Body of pancreas (tissue), 4 donors: ENCODE measurements at regions not wholly inside any gene's neighbourhood (a gene's known extent, or its start where the extent isn't known, plus 50 kb on each side); places are given as distances from the start of the nearest gene placed in this dataset.

ENCODE experiments used
- ATAC-seq: fragments of 150-250 bp; one replicate; pipeline ENCODE4 v1.9.1; 2016
- DNase-seq, 4 donors: peaks; one replicate each; pipeline ENCODE4 v3.0.0-alpha.2; 2019
- H3K27ac ChIP-seq, 4 donors: fragments of 200-600 bp; sonication (generic); 1 replicate in 3 of 4; 2 replicates in 1 of 4; pipeline versions ENCODE4 v1.5.1 to v1.6.1; 2016 to 2019; ENCODE audit warnings: mild to moderate bottlenecking in 1 of 4, mixed read lengths in 1 of 4, moderate library complexity in 1 of 4
- H3K27me3 ChIP-seq, 2 donors: fragments of 200-600 bp; sonication (generic); one replicate each; pipeline ENCODE4 v1.6.0; 2016; ENCODE audit warnings: mild to moderate bottlenecking in 1 of 2
- H3K36me3 ChIP-seq, 2 donors: fragments of 200-600 bp; sonication (generic); replicated peaks in 1 of 2; 2 replicates each; pipeline ENCODE4 v1.5.1; 2016; ENCODE audit warnings: low read depth in 2 of 2; ENCODE audit not compliant: insufficient read depth in 1 of 2
- H3K4me1 ChIP-seq: fragments of 200-600 bp; sonication (generic); one replicate; pipeline ENCODE4 v1.6.0; 2016
- H3K4me3 ChIP-seq, 2 donors: fragments of 200-600 bp; sonication (generic); 1 replicate in 1 of 2; 2 replicates in 1 of 2; pipeline ENCODE4 v1.5.1; 2016 to 2019
- H3K9me3 ChIP-seq, 3 donors: fragments of 200-600 bp; sonication (generic); 1 replicate in 2 of 3; 2 replicates in 1 of 3; pipeline ENCODE4 v1.5.1; 2016
- POLR2A ChIP-seq, 3 donors: fragments of 450-650 bp; IDR thresholded peaks; one replicate each; pipeline ENCODE4 v1.6.1; 2016; ENCODE audit warnings: antibody characterized with exemption in 3 of 3, mild to moderate bottlenecking in 2 of 3
- WGBS, 2 donors: methylation state at CpG; one replicate each; pipeline ENCODE4 v1.1.5; 2017; 5-methylcytosine and 5-hydroxymethylcytosine counted together
- intact Hi-C: fragments of 100-400 bp; cut with DNase I; formaldehyde crosslinking; loops from one replicate; pipeline ENCODE4 v1.15.1; 2023
- TF ChIP-seq, protein P1 (sequence below), 7 experiments: fragments of 450-650 bp in 4 of 7; fragments of 200-600 bp in 3 of 7; sonication (generic) in 3 of 7; IDR thresholded peaks; one replicate each; pipeline ENCODE4 v1.5.1; 2016 to 2019; ENCODE audit warnings: antibody characterized with exemption in 7 of 7

DNA sequence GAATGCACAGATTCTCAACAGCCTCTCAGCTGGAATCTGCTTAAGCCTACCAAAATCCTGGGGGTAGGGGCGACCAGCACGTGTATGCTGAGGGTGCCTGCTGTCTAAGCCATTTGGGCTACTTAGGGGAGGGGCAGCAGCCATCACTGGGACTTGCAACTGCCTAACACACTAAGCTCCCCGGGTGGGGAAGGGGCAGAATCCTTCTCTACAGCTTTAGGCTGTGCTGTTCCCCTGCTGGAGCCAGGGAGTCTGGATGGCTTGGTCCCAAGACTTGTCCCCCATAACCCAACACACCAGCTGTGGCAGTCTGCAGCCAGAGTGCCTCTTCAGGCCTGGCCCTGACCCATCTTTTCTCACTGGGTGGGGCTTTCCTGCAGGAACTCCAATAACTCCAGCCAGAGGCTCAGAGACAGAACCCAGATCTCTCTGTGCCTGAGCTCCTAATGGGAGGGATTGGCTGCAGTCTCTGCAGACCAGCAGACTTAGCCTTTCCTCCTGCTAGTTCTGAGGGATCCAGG is 305.4 kb upstream of the RND3 start:
- no peak overlapping the region for H3K27ac ChIP-seq
- TF ChIP-seq, protein P1, sequence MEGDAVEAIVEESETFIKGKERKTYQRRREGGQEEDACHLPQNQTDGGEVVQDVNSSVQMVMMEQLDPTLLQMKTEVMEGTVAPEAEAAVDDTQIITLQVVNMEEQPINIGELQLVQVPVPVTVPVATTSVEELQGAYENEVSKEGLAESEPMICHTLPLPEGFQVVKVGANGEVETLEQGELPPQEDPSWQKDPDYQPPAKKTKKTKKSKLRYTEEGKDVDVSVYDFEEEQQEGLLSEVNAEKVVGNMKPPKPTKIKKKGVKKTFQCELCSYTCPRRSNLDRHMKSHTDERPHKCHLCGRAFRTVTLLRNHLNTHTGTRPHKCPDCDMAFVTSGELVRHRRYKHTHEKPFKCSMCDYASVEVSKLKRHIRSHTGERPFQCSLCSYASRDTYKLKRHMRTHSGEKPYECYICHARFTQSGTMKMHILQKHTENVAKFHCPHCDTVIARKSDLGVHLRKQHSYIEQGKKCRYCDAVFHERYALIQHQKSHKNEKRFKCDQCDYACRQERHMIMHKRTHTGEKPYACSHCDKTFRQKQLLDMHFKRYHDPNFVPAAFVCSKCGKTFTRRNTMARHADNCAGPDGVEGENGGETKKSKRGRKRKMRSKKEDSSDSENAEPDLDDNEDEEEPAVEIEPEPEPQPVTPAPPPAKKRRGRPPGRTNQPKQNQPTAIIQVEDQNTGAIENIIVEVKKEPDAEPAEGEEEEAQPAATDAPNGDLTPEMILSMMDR (IDR thresholded peaks at IDR 0.05) = no peak
- TF ChIP-seq POLR2A (IDR thresholded peaks at IDR 0.05) = no peak
- ATAC-seq = no peak
- WGBS, 2 donors = 67% methylated on average over 3 of the region's 3 CpGs; no CpG with 5 or more reads in 1 of the 2 donors
- no peak for DNase-seq
- no peaks in the 10 kb centered on the region for H3K36me3 ChIP-seq
- H3K4me3 ChIP-seq = no peak overlapping the region
- no peaks in the 10 kb centered on the region for H3K4me1 ChIP-seq
- H3K27me3 ChIP-seq = no peaks in the 10 kb centered on the region
- intact Hi-C loops = no loop called here
- H3K9me3 ChIP-seq = peaks cover 0 to 6% (median 0%) of the 10 kb centered on the region in 3 donors

DNA sequence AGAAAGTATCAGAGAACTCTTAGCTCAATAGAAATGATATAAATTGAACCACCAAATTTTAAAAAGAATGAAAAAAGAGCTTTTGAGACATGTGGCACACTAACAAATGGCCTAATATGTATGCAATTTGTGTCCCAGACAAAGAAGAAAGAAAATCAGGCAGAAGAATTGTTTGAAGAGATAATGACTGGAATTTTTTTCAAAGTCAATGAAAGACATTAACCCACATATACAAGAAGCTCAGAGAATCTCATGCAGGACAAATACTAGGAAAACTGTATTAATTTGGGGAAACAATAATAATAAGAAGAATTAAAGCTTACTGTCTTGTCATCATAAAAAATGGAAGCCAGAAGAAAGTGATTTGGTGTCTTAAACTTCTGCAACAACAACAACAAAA is 304.1 kb upstream of the RND3 start:
- H3K36me3 ChIP-seq = no peaks in the 10 kb centered on the region
- no peaks in the 10 kb centered on the region for H3K27me3 ChIP-seq
- no peaks in the 10 kb centered on the region for H3K4me1 ChIP-seq
- no peak overlapping the region for H3K4me3 ChIP-seq
- no peak for ATAC-seq
- H3K27ac ChIP-seq = no peak overlapping the region
- no peak for DNase-seq
- intact Hi-C loops = no loop called here
- peaks cover 0 to 6% (median 0%) of the 10 kb centered on the region in 3 donors for H3K9me3 ChIP-seq
- TF ChIP-seq, protein P1 (IDR thresholded peaks at IDR 0.05) = no peak
- no peak for TF ChIP-seq POLR2A (IDR thresholded peaks at IDR 0.05)

- 78 to 79% methylated on average over 2 of the region's 2 CpGs for WGBS, 2 donors
- Histone ChIP-seq H3K9me3 (peaks cover 0 to 6% (median 0%) of the 10 kb centered on the region in 3 donors), H3K27me3 (no peaks in the 10 kb centered on the region), H3K4me3 (no peak overlapping the region), H3K4me1 (no peaks in the 10 kb centered on the region), H3K36me3 (no peaks in the 10 kb centered on the region), H3K27ac (no peak overlapping the region)
- ATAC-seq (no peak), DNase-seq (no peak)
- TF ChIP-seq, protein P1 (IDR thresholded peaks at IDR 0.05) = no peak
- no peak for TF ChIP-seq POLR2A (IDR thresholded peaks at IDR 0.05)
- intact Hi-C loops = no loop called here
Observed at GRCh38 chr2:150789376-150789905, 302.0 kb upstream of the RND3 start.

DNA sequence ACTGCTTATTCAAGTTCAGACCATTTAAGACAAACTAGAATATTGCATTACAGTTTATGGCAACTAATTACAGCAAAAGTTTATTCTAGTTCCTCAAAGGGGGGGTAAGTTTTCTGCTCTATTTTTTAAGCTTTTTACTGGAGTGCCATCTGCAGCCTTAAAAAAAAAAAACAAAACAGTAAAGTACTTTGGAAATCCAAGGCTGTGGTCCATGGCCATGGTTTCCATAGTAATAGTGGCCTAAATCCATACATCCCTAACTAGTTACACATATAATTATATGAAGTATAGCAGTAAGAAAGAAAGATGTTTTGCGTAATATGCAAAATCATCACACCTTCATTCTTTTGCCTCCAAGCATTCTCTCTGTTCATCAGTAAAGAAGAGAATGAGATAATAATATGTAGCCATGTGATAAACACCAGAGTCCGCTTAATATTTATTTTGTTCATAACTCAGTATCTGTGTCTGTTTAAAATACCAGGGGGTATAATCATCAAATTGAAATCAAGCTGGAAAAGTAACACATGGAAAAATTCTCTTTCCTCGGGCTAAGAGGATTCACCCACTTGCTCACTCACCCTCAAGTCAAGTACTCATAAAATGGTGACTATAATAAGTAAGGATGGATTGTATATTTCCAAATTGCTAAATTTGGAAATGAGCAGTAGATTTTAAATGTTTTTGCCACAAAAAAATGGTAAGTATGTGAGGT is 301.1 kb upstream of the RND3 start:
- no peak for DNase-seq
- H3K27ac ChIP-seq = no peak overlapping the region
- intact Hi-C loops = no loop called here
- H3K27me3 ChIP-seq = no peaks in the 10 kb centered on the region
- H3K4me3 ChIP-seq = no peak overlapping the region
- H3K4me1 ChIP-seq = no peaks in the 10 kb centered on the region
- WGBS, 2 donors = 74 to 79% methylated on average over 3 of the region's 3 CpGs
- H3K9me3 ChIP-seq = peaks cover 0 to 6% (median 0%) of the 10 kb centered on the region in 3 donors
- H3K36me3 ChIP-seq = no peaks in the 10 kb centered on the region
- TF ChIP-seq, protein P1 (IDR thresholded peaks at IDR 0.05) = no peak
- TF ChIP-seq POLR2A (IDR thresholded peaks at IDR 0.05) = no peak
- no peak for ATAC-seq
